GM18505 (cell line): ENCODE measurements at regions not wholly inside any gene's neighbourhood (a gene's known extent, or its start where the extent isn't known, plus 50 kb on each side); places are given as distances from the start of the nearest gene placed in this dataset.

Source experiments
- ATAC-seq: cut with Tn5 transposase; IDR thresholded peaks from one replicate; pipeline ENCODE4 v1.9.1; 2021; ENCODE audit not compliant: unreplicated experiment
- POLR2A ChIP-seq: IDR thresholded peaks from 4 replicates; pipeline ENCODE4 v1.6.1; 2011; ENCODE audit warnings: borderline replicate concordance; ENCODE audit not compliant: insufficient read depth, insufficient read length; ENCODE audit errors: extremely low read depth

DNA sequence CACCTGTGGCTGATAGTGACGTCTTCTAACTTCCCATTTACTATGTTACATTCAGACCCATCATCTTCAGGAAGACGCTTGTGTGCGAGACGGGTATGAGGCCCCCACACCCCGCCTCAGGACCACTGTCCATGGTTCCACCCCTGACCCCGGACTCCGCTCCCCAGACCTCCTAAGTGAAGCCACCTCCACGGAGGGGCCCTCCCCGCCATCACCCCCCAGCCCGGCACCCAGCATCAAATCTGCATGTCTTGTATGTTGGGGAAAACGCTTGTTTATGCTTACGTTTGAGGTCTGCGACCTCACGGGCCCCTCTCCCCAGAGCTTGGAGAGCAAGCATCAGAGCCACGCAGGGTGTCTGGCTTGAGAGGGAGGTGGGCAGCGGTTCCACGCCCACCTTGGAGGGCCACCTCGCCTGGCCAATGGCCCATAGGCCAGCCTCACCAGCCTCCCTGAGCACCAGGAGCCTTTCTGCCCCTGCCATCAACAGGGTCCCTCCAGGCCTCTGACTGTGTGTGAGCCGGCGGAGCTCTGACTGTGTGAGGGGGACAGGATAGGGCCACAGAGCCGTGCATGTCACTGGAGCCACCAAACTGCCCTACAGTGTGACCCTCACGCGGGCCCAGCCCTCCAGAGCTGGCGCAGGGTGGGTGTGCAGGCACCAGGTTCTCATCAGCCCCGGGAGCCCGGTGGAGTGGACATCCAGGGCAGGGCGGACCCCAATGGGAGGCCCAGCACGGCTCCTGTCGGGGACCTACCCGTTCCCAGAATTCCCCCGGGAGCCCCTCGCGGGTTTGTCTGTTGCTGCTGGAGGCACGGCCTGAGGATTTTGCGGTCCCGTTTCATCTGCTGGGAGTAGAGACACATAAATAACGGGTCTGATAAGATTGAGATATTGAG, 88.4 kb upstream of the NKX1-1 start:
- ATAC-seq = no peak
- TF ChIP-seq POLR2A = no peak

GRCh38 chr4:1493540-1494287, 87.5 kb upstream of the NKX1-1 start:
- ATAC-seq = no peak
- no peak for TF ChIP-seq POLR2A

DNA sequence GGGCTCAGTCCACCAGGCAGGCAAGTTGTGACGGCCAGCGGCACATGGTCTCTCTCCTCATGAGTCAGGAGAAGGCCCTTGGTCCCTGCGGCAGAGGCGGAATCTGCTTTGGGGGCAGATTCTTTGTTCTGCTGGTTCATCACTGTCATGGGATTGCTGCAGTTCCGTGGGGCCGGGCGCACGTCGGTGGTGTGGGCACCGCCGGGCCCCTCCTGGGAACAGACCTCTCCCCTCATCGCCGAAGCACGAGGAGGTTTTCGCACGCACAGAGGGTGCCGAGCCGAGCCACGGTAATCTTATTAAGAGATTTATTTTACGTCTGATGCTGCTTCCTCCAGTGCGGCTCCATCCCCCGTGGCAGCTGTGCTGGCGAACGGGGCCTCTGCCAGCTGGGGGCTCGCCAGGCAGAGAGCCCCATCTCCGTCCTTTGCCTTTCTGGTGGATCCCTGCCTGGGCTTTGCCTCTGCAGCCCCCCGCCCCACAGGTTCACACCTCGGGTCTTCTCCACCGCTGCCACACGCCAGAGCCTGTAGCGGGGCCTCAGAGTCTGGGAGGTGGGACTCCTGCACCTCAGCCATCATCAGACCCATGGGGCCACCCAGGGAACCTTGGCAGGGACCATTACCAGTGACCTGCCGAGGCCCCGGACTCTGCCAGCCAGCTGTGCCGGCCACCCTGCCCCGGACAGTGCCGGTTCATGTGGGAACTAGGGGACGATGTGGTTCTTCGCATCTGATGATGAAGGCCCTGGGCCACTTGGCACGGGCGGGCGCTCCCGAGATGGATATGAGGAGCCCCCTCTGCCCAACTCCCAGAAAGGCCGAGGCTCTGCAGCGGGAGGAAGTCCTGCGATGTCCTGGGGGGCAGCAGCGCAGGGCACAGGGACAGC, 86.7 kb upstream of the NKX1-1 start:
- TF ChIP-seq POLR2A = no peak
- ATAC-seq = no peak

DNA sequence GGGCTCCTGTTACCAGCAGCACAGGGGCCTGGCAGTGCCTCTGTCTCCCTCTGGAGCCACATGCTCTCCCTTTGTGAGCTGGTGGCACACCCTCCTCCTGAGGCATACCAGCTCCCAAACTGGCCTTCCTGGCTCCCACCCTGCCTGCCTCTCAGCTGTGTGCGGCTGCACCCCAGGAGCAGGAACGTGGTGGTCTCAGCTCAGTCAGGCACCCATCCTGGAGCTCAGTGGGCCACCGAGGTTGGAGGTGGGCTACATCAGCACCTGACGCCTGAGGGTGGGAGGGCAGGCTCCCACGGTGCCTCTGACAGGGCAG, 85.9 kb upstream of the NKX1-1 start:
- TF ChIP-seq POLR2A = no peak
- no peak for ATAC-seq

DNA sequence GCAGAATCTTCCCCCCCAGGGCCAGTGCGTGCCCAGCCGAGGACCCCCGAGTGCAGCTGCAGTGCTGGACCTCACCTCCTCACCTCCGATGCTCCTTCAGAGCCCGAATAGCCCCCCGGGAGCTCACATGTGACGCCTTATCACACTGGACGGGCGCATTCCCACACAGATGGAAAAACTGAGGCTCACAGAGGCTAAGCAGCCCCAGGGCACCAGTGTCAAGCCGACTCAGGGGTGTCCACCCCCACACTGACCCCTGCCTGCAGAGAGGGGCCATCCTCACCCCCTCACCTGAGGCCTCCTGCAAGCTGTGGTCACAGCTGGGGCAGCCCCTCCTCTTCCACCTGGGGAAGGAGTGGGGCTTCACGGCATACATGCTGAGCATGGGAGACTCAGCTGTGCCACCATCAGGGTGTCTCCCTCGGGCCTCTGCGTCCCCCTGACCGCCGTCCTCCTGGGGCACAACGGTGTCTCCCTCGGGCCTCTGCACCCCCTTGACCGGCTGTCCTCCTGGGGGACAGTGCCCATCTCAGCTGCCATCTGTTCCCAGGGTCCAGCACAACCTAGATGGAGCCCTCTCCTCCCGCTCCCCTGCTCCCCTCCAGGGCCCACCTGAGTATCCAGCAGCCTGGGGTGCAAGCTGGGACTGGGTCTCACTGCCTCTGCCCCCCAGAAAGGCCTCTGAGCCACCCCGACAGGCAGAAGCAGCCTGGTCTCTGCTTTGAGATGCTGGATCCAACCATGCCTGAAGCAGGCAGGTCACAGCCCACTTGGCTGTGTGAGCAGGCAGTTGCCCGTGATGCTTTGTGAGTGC, 85.3 kb upstream of the NKX1-1 start:
- no peak for TF ChIP-seq POLR2A
- ATAC-seq = no peak

DNA sequence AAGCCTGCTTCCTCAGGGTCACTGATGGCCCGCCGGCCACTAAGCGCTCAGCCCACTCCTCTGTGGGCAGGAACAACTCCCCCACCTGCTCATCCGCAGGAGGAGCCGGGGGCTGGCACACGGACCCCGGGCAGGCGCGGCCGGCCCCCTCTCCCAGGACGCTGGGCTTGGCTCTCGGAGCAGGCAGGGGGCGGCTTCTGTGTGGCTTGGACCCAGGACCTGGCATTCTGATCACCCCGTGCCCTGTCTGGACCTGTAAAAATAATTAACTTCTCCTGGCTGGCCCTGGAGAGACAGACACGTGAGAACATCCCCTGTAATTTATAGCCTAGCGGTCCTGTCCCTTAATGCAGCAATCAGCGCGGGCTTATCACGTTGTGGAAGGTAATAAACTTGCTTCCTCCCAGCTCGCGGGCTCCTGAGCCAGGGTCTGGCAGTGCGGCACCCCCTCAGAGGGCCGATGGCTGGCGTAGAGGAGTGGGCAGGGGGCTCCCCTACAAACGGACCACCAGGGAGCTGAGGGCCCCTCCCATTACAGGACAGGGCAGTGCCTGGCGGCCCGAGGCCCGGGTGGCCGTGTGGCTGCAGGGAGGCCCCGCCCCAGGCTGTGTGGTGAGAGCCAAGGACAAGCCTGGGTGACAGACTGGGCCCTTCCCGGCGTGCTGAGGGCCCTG, 84.5 kb upstream of the NKX1-1 start:
- TF ChIP-seq POLR2A = no peak
- no peak for ATAC-seq

- no peak for ATAC-seq
- TF ChIP-seq POLR2A = no peak
These were observed 83.9 kb upstream of the NKX1-1 start for GRCh38 chr4:1490011-1490653.

- ATAC-seq = no peak
- no peak for TF ChIP-seq POLR2A
These were observed 83.4 kb upstream of the NKX1-1 start for GRCh38 chr4:1489639-1489995.

DNA sequence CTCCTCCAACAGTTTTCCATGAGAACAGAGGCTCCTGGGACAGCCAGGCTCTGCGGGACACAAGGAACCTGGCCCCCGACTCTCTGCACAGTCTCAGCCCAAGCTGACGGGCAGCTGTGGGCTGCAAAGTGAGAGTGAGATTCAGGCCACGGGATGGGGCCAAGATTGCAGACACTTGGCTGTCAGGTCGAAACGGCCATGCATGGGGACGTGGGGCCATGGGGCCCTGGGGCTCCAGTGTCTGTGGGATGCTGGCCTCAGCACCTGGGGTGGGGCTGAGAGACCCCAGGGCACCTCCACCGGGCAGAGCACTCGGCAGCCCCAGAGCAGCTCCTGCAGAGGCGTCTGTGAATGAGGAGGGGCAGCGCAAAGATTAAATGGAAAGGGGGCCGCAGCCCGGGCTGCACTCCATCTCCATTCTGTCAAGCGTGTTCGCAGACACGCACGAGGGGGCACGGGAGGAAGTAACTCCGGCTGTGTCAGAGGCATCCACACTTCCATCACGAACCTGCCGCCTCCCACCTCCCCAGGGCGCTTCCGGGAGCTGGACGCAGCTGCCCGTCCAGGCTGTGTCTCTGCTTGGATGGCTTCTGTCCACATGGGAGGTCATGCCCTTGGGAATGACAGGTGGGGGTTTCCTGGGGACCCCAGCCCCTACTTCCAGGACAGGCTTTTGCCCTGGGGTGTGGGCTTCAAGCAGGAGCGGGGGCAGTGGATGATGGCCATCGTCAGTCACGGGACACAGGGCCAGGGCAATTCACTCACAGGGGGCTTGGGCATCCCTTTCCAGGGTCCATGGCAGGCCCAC, 82.8 kb upstream of the NKX1-1 start:
- TF ChIP-seq POLR2A = no peak
- no peak for ATAC-seq

DNA sequence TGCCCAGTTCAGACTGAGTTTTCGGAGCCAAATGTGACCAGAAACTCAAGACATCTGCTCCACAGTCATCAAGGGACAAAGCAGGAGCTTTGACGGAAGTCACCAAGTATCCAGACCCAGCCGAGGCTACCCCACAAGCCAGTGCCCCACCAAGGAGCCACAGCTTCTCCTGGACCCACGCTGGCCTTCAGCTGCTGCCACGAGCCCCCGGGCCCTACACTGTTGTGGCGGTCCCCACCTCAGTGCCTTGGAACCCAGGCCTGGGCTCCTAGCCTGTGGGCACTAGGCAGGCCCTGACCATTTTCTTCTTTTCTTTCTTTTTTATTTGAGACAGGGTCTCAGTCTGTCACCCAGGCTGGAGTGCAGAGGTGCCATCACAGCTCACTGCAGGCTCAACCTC, 82.1 kb upstream of the NKX1-1 start:
- ATAC-seq = no peak
- TF ChIP-seq POLR2A = no peak

DNA sequence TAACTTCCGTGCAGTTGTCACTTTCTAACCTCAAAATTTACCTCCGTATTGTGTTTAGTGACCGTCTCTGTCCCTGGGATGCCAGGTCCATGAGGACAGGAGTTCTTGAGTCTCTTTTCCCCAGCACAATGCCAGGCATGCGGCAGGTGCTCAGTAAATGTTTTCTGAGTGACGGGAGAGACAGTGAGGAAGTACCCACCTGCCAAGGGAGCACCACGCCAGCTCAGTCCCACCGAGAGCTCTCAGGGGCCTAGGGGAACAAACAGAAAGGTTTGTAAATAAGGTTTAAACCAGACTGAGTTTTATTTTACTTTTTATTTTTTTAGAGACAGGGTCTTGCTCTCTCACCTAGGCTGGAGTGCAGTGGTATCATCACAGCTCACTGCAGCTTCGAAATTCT, 81.5 kb upstream of the NKX1-1 start:
- ATAC-seq = no peak

GRCh38 chr4:1487106-1487505, 80.9 kb upstream of the NKX1-1 start:
- no peak for TF ChIP-seq POLR2A
- no peak for ATAC-seq

More for the DNA sequence above, 81.5 kb upstream of the NKX1-1 start:
- TF ChIP-seq POLR2A = no peak

GRCh38 chr4:1485280-1485679, 79.0 kb upstream of the NKX1-1 start:
- TF ChIP-seq POLR2A = no peak

More at GRCh38 chr4:1485280-1485679, 79.0 kb upstream of the NKX1-1 start:
- no peak for ATAC-seq
